Fibroblast of lung (primary cell): ENCODE measurements at regions not wholly inside any gene's neighbourhood (a gene's known extent, or its start where the extent isn't known, plus 50 kb on each side); places are given as distances from the start of the nearest gene placed in this dataset.

Experiments used
- DNase-seq, 2 donors: peaks; one replicate each; pipeline versions ENCODE4 v3.0.0 to v3.0.0-alpha.2; 2010; ENCODE audit warnings: low read depth in 2 of 2
- H2AFZ ChIP-seq: 2 replicates; pipeline ENCODE4 v1.5.1; 2012; ENCODE audit warnings: low read length, control low read depth, inconsistent platforms
- H3K27ac ChIP-seq: 2 replicates; pipeline ENCODE4 v1.5.1; 2011; ENCODE audit warnings: low read length, control low read depth; ENCODE audit not compliant: insufficient read depth
- H3K27me3 ChIP-seq: 2 replicates; pipeline ENCODE4 v1.5.1; 2011; ENCODE audit warnings: mild to moderate bottlenecking, low read length; ENCODE audit not compliant: control insufficient read depth, insufficient read depth
- H3K36me3 ChIP-seq: 2 replicates; pipeline ENCODE4 v1.5.1; 2011; ENCODE audit warnings: low read length; ENCODE audit not compliant: control insufficient read depth, insufficient read depth
- H3K4me1 ChIP-seq: 2 replicates; pipeline ENCODE4 v1.5.1; 2011; ENCODE audit warnings: low read length; ENCODE audit not compliant: control insufficient read depth, insufficient read depth; ENCODE audit errors: extremely low read depth
- H3K4me2 ChIP-seq: 2 replicates; pipeline ENCODE4 v1.5.1; 2011; ENCODE audit warnings: low read length, control low read depth; ENCODE audit not compliant: insufficient read depth; ENCODE audit errors: extremely low read depth
- H3K4me3 ChIP-seq, 4 experiments: fragments of 200-600 bp in 1 of 4; sonication (generic) in 1 of 4; replicated peaks in 1 of 4; 2 replicates each; pipeline ENCODE4 v1.5.1; 2011 to 2016; ENCODE audit warnings: low read length in 4 of 4, low read depth in 3 of 4, mild to moderate bottlenecking in 3 of 4, control low read depth in 2 of 4, inconsistent platforms in 1 of 4, mixed read lengths in 1 of 4; ENCODE audit not compliant: insufficient read depth in 1 of 4; ENCODE audit errors: control extremely low read depth in 1 of 4
- H3K79me2 ChIP-seq: 2 replicates; pipeline ENCODE4 v1.5.1; 2012; ENCODE audit warnings: mild to moderate bottlenecking, low read length, inconsistent platforms; ENCODE audit not compliant: control insufficient read depth, insufficient read depth
- H3K9ac ChIP-seq: 2 replicates; pipeline ENCODE4 v1.5.1; 2011; ENCODE audit warnings: mild to moderate bottlenecking, low read length, control low read depth; ENCODE audit not compliant: insufficient read depth
- H3K9me3 ChIP-seq: 2 replicates; pipeline ENCODE4 v1.5.1; 2012; ENCODE audit warnings: low read depth, low read length; ENCODE audit not compliant: control insufficient read depth, insufficient read depth
- H4K20me1 ChIP-seq: 2 replicates; pipeline ENCODE4 v1.5.1; 2011; ENCODE audit warnings: low read length; ENCODE audit not compliant: control insufficient read depth, insufficient read depth; ENCODE audit errors: extremely low read depth
- CTCF ChIP-seq, 2 donors: IDR thresholded peaks in 1 of 2; conservative IDR thresholded peaks in 1 of 2; 1 replicate in 1 of 2; 2 replicates in 1 of 2; pipeline ENCODE4 v1.5.1; 2011 to 2012; ENCODE audit warnings: low read length in 2 of 2, control low read depth in 1 of 2, inconsistent platforms in 1 of 2, low read depth in 1 of 2, mild to moderate bottlenecking in 1 of 2
- EZH2 ChIP-seq: IDR thresholded peaks from 2 replicates; pipeline ENCODE4 v1.5.1; 2012; ENCODE audit warnings: low read length, control low read depth, mild to moderate bottlenecking; ENCODE audit errors: missing control alignments

- no peak overlapping the region for H3K27ac ChIP-seq
- no peaks in the 10 kb centered on the region for H3K9me3 ChIP-seq
- DNase-seq = no peak
- H4K20me1 ChIP-seq = no peaks in the 10 kb centered on the region
- no peak overlapping the region for H3K4me2 ChIP-seq
- no peaks in the 10 kb centered on the region for H3K36me3 ChIP-seq
- H3K27me3 ChIP-seq = no peaks in the 10 kb centered on the region
- no peak overlapping the region for H3K9ac ChIP-seq
- H3K79me2 ChIP-seq = no peaks in the 10 kb centered on the region
- peaks cover 7% of the 10 kb centered on the region for H3K4me1 ChIP-seq
- no peak overlapping the region for H3K4me3 ChIP-seq
- H2AFZ ChIP-seq = no peak overlapping the region
- TF ChIP-seq EZH2 = no peak
- no peak for TF ChIP-seq CTCF (conservative IDR thresholded peaks at IDR 0.05 in 1 of 2, IDR thresholded peaks at IDR 0.05 in 1 of 2; ENCODE audit: low read depth in 1 of 2, low read length in 2 of 2)
Observed at GRCh38 chr20:50249447-50250388, 59.1 kb downstream of the CEBPB start.

- H3K36me3 ChIP-seq = no peaks in the 10 kb centered on the region
- no peak for DNase-seq
- H3K4me1 ChIP-seq = peaks cover 7% of the 10 kb centered on the region
- H3K27ac ChIP-seq = peak overlapping the region; percentile 81
- no peaks in the 10 kb centered on the region for H3K27me3 ChIP-seq
- no peaks in the 10 kb centered on the region for H4K20me1 ChIP-seq
- TF ChIP-seq CTCF (conservative IDR thresholded peaks at IDR 0.05 in 1 of 2, IDR thresholded peaks at IDR 0.05 in 1 of 2; ENCODE audit: low read depth in 1 of 2, low read length in 2 of 2) (no peak), EZH2 (no peak)
- H3K4me3 ChIP-seq = no peak overlapping the region
- no peak overlapping the region for H3K4me2 ChIP-seq
- H3K9ac ChIP-seq = no peak overlapping the region
- no peak overlapping the region for H2AFZ ChIP-seq
- H3K9me3 ChIP-seq = no peaks in the 10 kb centered on the region
- H3K79me2 ChIP-seq = no peaks in the 10 kb centered on the region
Observed at GRCh38 chr20:50250679-50251382, 60.2 kb downstream of the CEBPB start.

- H3K79me2 ChIP-seq = no peaks in the 10 kb centered on the region
- no peak overlapping the region for H2AFZ ChIP-seq
- no peaks in the 10 kb centered on the region for H4K20me1 ChIP-seq
- TF ChIP-seq EZH2 (no peak), CTCF (conservative IDR thresholded peaks at IDR 0.05 in 1 of 2, IDR thresholded peaks at IDR 0.05 in 1 of 2; ENCODE audit: low read depth in 1 of 2, low read length in 2 of 2) (no peak)
- H3K27me3 ChIP-seq = no peaks in the 10 kb centered on the region
- H3K4me1 ChIP-seq = peaks cover 7% of the 10 kb centered on the region
- no peaks in the 10 kb centered on the region for H3K9me3 ChIP-seq
- no peak for DNase-seq
- H3K4me2 ChIP-seq = no peak overlapping the region
- H3K4me3 ChIP-seq = no peak overlapping the region
- H3K36me3 ChIP-seq = no peaks in the 10 kb centered on the region
- peak overlapping the region; percentile 81 for H3K27ac ChIP-seq
- no peak overlapping the region for H3K9ac ChIP-seq
Observed at GRCh38 chr20:50251383-50251748, 60.7 kb downstream of the CEBPB start.
